SK-N-SH (cell line): ENCODE measurements at regions not wholly inside any gene's neighbourhood (a gene's known extent, or its start where the extent isn't known, plus 50 kb on each side); places are given as distances from the start of the nearest gene placed in this dataset.

Source experiments
- CTCF ChIA-PET: fragments of 300-600, 350-600 bp; formaldehyde crosslinking; extraction: SDS; loops from one replicate; lab custom pipeline; 2021; lab: Yijun Ruan, JAX
- POLR2A ChIA-PET: fragments of 350-600 bp; sonication (Branson Sonifier 250); formaldehyde crosslinking; extraction: SDS; loops from one replicate; lab custom pipeline; 2020; ENCODE audit warnings: antibody characterized with exemption, inconsistent platforms; lab: Yijun Ruan, JAX
- DNase-seq: peaks from one replicate; pipeline ENCODE4 v3.0.0; 2012
- H2AFZ ChIP-seq: fragments of 200-600 bp; sonication (generic); 2 replicates; pipeline ENCODE4 v1.8.1; 2016; ENCODE audit warnings: antibody characterized with exemption, mild to moderate bottlenecking, low read depth
- H3F3A ChIP-seq: fragments of 200-600 bp; sonication (generic); replicated peaks from 2 replicates; pipeline ENCODE3; 2016; ENCODE audit warnings: antibody characterized with exemption, mild to moderate bottlenecking; ENCODE audit not compliant: insufficient read depth
- H3K27ac ChIP-seq, 2 experiments: fragments of 200-500 bp in 1 of 2; fragments of 200-600 bp in 1 of 2; sonication (Bioruptor generic) in 1 of 2; sonication (generic), shearing (Covaris generic) in 1 of 2; 2 replicates each; pipeline versions ENCODE4 v1.5.1 to v1.6.1; 2014 to 2016; ENCODE audit warnings: low read depth in 2 of 2, inconsistent platforms in 1 of 2, low read length in 1 of 2, mild to moderate bottlenecking in 1 of 2, mixed read lengths in 1 of 2
- H3K27me3 ChIP-seq: fragments of 200-600 bp; sonication (generic), shearing (Covaris generic); 2 replicates; pipeline ENCODE4 v1.6.1; 2016; ENCODE audit warnings: mixed run types; ENCODE audit not compliant: insufficient read depth
- H3K36me3 ChIP-seq, 2 experiments: fragments of 200-500 bp in 1 of 2; fragments of 200-600 bp in 1 of 2; sonication (Bioruptor generic) in 1 of 2; sonication (generic) in 1 of 2; replicated peaks in 1 of 2; 2 replicates each; pipeline versions ENCODE3 to v1.5.1; 2014 to 2016; ENCODE audit warnings: low read length in 1 of 2, mild to moderate bottlenecking in 1 of 2; ENCODE audit not compliant: insufficient read depth in 2 of 2, control insufficient read depth in 1 of 2
- H3K4me1 ChIP-seq, 2 experiments: fragments of 200-500 bp in 1 of 2; fragments of 200-600 bp in 1 of 2; sonication (Bioruptor generic) in 1 of 2; sonication (generic), shearing (Covaris generic) in 1 of 2; 2 replicates each; pipeline versions ENCODE4 v1.5.1 to v1.6.1; 2014 to 2016; ENCODE audit warnings: low read depth in 1 of 2, low read length in 1 of 2, mixed run types in 1 of 2; ENCODE audit not compliant: insufficient read depth in 2 of 2, control insufficient read depth in 1 of 2
- H3K4me2 ChIP-seq: fragments of 200-600 bp; sonication (generic), shearing (Covaris generic); 2 replicates; pipeline ENCODE4 v1.6.1; 2017; ENCODE audit warnings: mixed run types
- H3K4me3 ChIP-seq, 2 experiments: fragments of 200-500 bp in 1 of 2; fragments of 200-600 bp in 1 of 2; sonication (Bioruptor generic) in 1 of 2; sonication (generic), shearing (Covaris generic) in 1 of 2; 2 replicates each; pipeline versions ENCODE4 v1.5.1 to v1.8.1; 2014 to 2016; ENCODE audit warnings: low read depth in 2 of 2, inconsistent platforms in 1 of 2, low read length in 1 of 2, mild to moderate bottlenecking in 1 of 2, mixed read lengths in 1 of 2, moderate library complexity in 1 of 2
- H3K79me2 ChIP-seq: fragments of 200-600 bp; sonication (generic); 2 replicates; pipeline ENCODE4 v1.8.1; 2017; ENCODE audit warnings: mild to moderate bottlenecking; ENCODE audit not compliant: insufficient read depth
- H3K9ac ChIP-seq: fragments of 200-600 bp; sonication (generic); 2 replicates; pipeline ENCODE4 v1.6.1; 2017; ENCODE audit warnings: mixed run types
- H3K9me2 ChIP-seq: fragments of 200-600 bp; sonication (generic); 2 replicates; pipeline ENCODE4 v1.6.1; 2017; ENCODE audit warnings: mixed run types
- H3K9me3 ChIP-seq: fragments of 200-600 bp; sonication (generic); 2 replicates; pipeline ENCODE4 v1.6.1; 2017; ENCODE audit warnings: mixed run types, mild to moderate bottlenecking, moderate library complexity
- H4K20me1 ChIP-seq: fragments of 200-600 bp; sonication (generic); 2 replicates; pipeline ENCODE4 v1.6.1; 2017; ENCODE audit warnings: mild to moderate bottlenecking, mixed run types; ENCODE audit not compliant: insufficient read depth
- CHD2 ChIP-seq: fragments of 150-350 bp; IDR thresholded peaks from 2 replicates; pipeline ENCODE4 v1.6.1; 2018; ENCODE audit warnings: low read length; ENCODE audit not compliant: partially characterized antibody
- ELF1 ChIP-seq: IDR thresholded peaks from 2 replicates; pipeline ENCODE4 v1.4.0; 2012
- EP300 ChIP-seq, 2 experiments: IDR thresholded peaks; 2 replicates each; pipeline versions ENCODE4 v1.4.0 to v1.6.1; 2012; ENCODE audit warnings: borderline replicate concordance in 1 of 2, low read depth in 1 of 2, low read length in 1 of 2
- FOSL2 ChIP-seq: IDR thresholded peaks from 2 replicates; pipeline ENCODE4 v1.4.0; 2012; ENCODE audit warnings: low read depth, mild to moderate bottlenecking, moderate library complexity, borderline replicate concordance
- FOXJ3 ChIP-seq: sonication (generic); formaldehyde crosslinking; IDR thresholded peaks from 2 replicates; pipeline ENCODE4 v1.5.1; 2020; ENCODE audit warnings: mild to moderate bottlenecking, missing genetic modification reagents
- FOXM1 ChIP-seq: IDR thresholded peaks from 2 replicates; pipeline ENCODE4 v1.4.0; 2012; ENCODE audit warnings: low read depth, mild to moderate bottlenecking
- JUND ChIP-seq: IDR thresholded peaks from 2 replicates; pipeline ENCODE4 v1.4.0; 2012
- MAX ChIP-seq: IDR thresholded peaks from 2 replicates; pipeline ENCODE4 v1.4.0; 2012; ENCODE audit warnings: low read depth
- RAD21 ChIP-seq: IDR thresholded peaks from 2 replicates; pipeline ENCODE4 v1.6.1; 2012; ENCODE audit warnings: mild to moderate bottlenecking, low read length
- SMC3 ChIP-seq: IDR thresholded peaks from 2 replicates; pipeline ENCODE4 v1.6.1; 2012; ENCODE audit warnings: low read depth, low read length, improper control_type of control experiment
- TAF1 ChIP-seq: IDR thresholded peaks from 2 replicates; pipeline ENCODE4 v1.6.1; 2012; ENCODE audit warnings: low read depth, mild to moderate bottlenecking, low read length, moderate library complexity, borderline replicate concordance
- TCF12 ChIP-seq: IDR thresholded peaks from 2 replicates; pipeline ENCODE4 v1.4.0; 2012
- TEAD4 ChIP-seq: IDR thresholded peaks from 2 replicates; pipeline ENCODE4 v1.4.0; 2012; ENCODE audit warnings: mild to moderate bottlenecking, borderline replicate concordance; ENCODE audit not compliant: insufficient read depth
- USF2 ChIP-seq: fragments of 150-350 bp; IDR thresholded peaks from 2 replicates; pipeline ENCODE4 v1.6.1; 2017; ENCODE audit warnings: antibody characterized with exemption, low read length, low read depth, borderline replicate concordance
- WGBS: methylation state at CpG from one replicate; pipeline ENCODE4 v1.1.6; 2017; ENCODE audit warnings: low lambda C conversion rate; 5-methylcytosine and 5-hydroxymethylcytosine counted together

- TF ChIP-seq RAD21 (no peak), FOXM1 (no peak)
- 5% methylated on average over 1 of the region's 1 CpG for WGBS
These were observed 1738.2 kb upstream of the PIK3C3 start for GRCh38 chr18:40216856-40217255.

GRCh38 chr18:40215979-40216378 is 1739.1 kb upstream of the PIK3C3 start:
- H3K27ac ChIP-seq = no peak overlapping the region
- H3K4me1 ChIP-seq = peaks cover 0 to 2% of the 10 kb centered on the region in 2 experiments; a peak in 1 of 4 replicates
- no peak overlapping the region for H3K4me2 ChIP-seq
- no peak overlapping the region for H2AFZ ChIP-seq
- no peak overlapping the region for H3K9ac ChIP-seq
- WGBS = 40% methylated on average over 4 of the region's 4 CpGs
- no peaks in the 10 kb centered on the region for H3K79me2 ChIP-seq
- no peaks in the 10 kb centered on the region for H3K27me3 ChIP-seq
- ChIA-PET POLR2A (no interaction called here), CTCF (no interaction called here)
- no peak for DNase-seq
- no peaks in the 10 kb centered on the region for H3F3A ChIP-seq
- H3K9me3 ChIP-seq = no peaks in the 10 kb centered on the region
- H3K36me3 ChIP-seq = no peaks in the 10 kb centered on the region
- no peaks in the 10 kb centered on the region for H4K20me1 ChIP-seq
- H3K9me2 ChIP-seq = no peaks in the 10 kb centered on the region
- no peak overlapping the region for H3K4me3 ChIP-seq
- no peak for TF ChIP-seq FOXJ3 (CRISPR knock-in tag)
- TF ChIP-seq FOSL2 = no peak
- no peak for TF ChIP-seq EP300 (IDR thresholded peaks at IDR 0.05; ENCODE audit: borderline replicate concordance in 1 of 2, low read depth in 1 of 2, low read length in 1 of 2)
- no peak for TF ChIP-seq TEAD4
- TF ChIP-seq CHD2 = no peak
- TF ChIP-seq, all 33 proteins: peak for 0

More at GRCh38 chr18:40216856-40217255, 1738.2 kb upstream of the PIK3C3 start:
- Histone ChIP-seq H3K4me1 (peaks cover 0 to 2% of the 10 kb centered on the region in 2 experiments; a peak in 1 of 4 replicates), H3F3A (no peaks in the 10 kb centered on the region), H3K9ac (no peak overlapping the region), H2AFZ (no peak overlapping the region), H3K27me3 (no peaks in the 10 kb centered on the region), H3K27ac (no peak overlapping the region), H3K9me3 (no peaks in the 10 kb centered on the region), H3K4me3 (no peak overlapping the region), H3K79me2 (no peaks in the 10 kb centered on the region), H4K20me1 (no peaks in the 10 kb centered on the region), H3K4me2 (no peak overlapping the region), H3K9me2 (no peaks in the 10 kb centered on the region), H3K36me3 (no peaks in the 10 kb centered on the region)
- POLR2A ChIA-PET = no interaction called here
- CTCF ChIA-PET = no interaction called here
- no peak for DNase-seq

GRCh38 chr18:40210696-40211095 is 1744.3 kb upstream of the PIK3C3 start:
- 39% methylated on average over 1 of the region's 1 CpG for WGBS
- Histone ChIP-seq H3K9me3 (no peaks in the 10 kb centered on the region), H3K27me3 (no peaks in the 10 kb centered on the region), H3K79me2 (no peaks in the 10 kb centered on the region), H3K4me3 (no peak overlapping the region), H3F3A (no peaks in the 10 kb centered on the region), H3K4me2 (no peak overlapping the region), H3K9ac (no peak overlapping the region), H3K36me3 (no peaks in the 10 kb centered on the region), H4K20me1 (no peaks in the 10 kb centered on the region), H3K4me1 (no peaks in the 10 kb centered on the region), H3K9me2 (no peaks in the 10 kb centered on the region), H2AFZ (no peak overlapping the region), H3K27ac (no peak overlapping the region)
- no peak for TF ChIP-seq TCF12
- TF ChIP-seq TAF1 = no peak
- no peak for TF ChIP-seq USF2
- no peak for TF ChIP-seq JUND
- TF ChIP-seq SMC3 = no peak
- no peak for TF ChIP-seq MAX
- no peak for TF ChIP-seq ELF1
- no peak for TF ChIP-seq RAD21
- no peak for TF ChIP-seq FOXJ3 (CRISPR knock-in tag)
- ChIA-PET CTCF (no interaction called here), POLR2A (no interaction called here)
- DNase-seq = no peak
